Activated CD4-positive, alpha-beta T cell treated with anti-CD3 and anti-CD28 coated beads, Interleukin-2, amount 10 ng/mL, durations not matched to agents 7 days and 5 days (primary cell): ENCODE measurements at regions not wholly inside any gene's neighbourhood (a gene's known extent, or its start where the extent isn't known, plus 50 kb on each side); places are given as distances from the start of the nearest gene placed in this dataset.

ENCODE experiments used
- CTCF ChIA-PET: fragments of 350-600 bp; sonication (Branson Sonifier 250); formaldehyde crosslinking; loops from one replicate; lab custom pipeline; 2021; ENCODE audit warnings: antibody characterized with exemption; lab: Charles Lee
- POLR2A ChIA-PET: fragments of 350-600 bp; sonication (Branson Sonifier 250); formaldehyde crosslinking; loops from one replicate; lab custom pipeline; 2021; ENCODE audit warnings: antibody characterized with exemption; lab: Charles Lee
- DNase-seq: peaks from one replicate; pipeline ENCODE4 v3.0.0-alpha.2; 2020
- H3K27ac Mint-ChIP-seq: one replicate; pipeline ENCODE4 v1.8.0; 2021; ENCODE audit warnings: mild to moderate bottlenecking, moderate library complexity, mixed read lengths
- H3K27me3 Mint-ChIP-seq: one replicate; pipeline ENCODE4 v1.8.0; 2021; ENCODE audit warnings: mixed read lengths
- H3K36me3 Mint-ChIP-seq: one replicate; pipeline ENCODE4 v1.8.0; 2021; ENCODE audit warnings: low read depth, mixed read lengths
- H3K4me1 Mint-ChIP-seq: one replicate; pipeline ENCODE4 v1.8.0; 2021; ENCODE audit warnings: mixed read lengths
- H3K4me3 Mint-ChIP-seq: one replicate; pipeline ENCODE4 v1.8.0; 2021; ENCODE audit warnings: mild to moderate bottlenecking, moderate library complexity, mixed read lengths
- H3K9me3 Mint-ChIP-seq: one replicate; pipeline ENCODE4 v1.8.0; 2021; ENCODE audit warnings: mixed read lengths

DNA sequence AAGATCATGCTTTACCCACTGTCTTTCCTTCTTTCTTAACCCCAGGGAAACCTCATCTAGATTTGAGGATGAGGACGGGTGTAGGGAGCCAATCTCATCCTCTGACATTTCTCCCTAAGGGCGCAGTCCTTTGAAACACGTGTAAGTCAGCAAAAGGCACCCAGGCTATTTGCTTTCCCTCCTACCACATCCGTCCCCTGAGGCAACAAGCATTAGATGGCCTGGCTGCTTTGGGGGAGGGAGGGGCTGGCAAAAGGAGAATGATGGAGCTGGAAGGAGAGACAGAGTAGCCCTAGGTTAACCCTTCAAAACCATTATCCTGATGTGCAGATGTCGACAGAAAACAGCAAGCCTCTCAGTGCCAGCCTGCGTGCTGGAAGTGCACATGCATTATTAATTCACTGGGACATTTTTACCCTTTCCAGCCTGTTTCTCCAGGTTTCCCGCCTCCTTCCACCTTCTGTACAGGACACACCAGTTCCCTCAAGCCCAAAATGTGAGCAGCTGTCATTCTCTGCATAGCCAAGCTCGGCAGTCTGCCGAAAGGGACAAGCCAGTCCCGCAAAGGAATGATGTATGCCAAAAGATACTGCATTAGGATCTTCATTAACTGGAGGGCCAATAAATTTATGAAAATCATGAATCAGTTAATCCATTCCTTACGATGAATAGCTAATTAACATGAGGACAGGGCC, 547.2 kb downstream of the CD83 start:
- H3K27ac Mint-ChIP-seq: peak overlapping the region; percentile 88
- POLR2A ChIA-PET: no interaction called here
- peak; percentile 19 for DNase-seq
- peaks cover 24% of the 10 kb centered on the region for H3K4me1 Mint-ChIP-seq
- H3K4me3 Mint-ChIP-seq: peak overlapping the region; percentile 23
- H3K9me3 Mint-ChIP-seq: no peaks in the 10 kb centered on the region
- H3K36me3 Mint-ChIP-seq: peaks cover 2% of the 10 kb centered on the region
- CTCF ChIA-PET: no interaction called here
- H3K27me3 Mint-ChIP-seq: peaks cover 5% of the 10 kb centered on the region

- H3K27me3 Mint-ChIP-seq: peaks cover 5% of the 10 kb centered on the region
- no peak overlapping the region for H3K4me3 Mint-ChIP-seq
- peaks cover 25% of the 10 kb centered on the region for H3K4me1 Mint-ChIP-seq
- ChIA-PET CTCF (interaction anchor here (0.8 to 1.0 kb wide), 2 partner anchors 11 to 45 kb away, joined by 3 read pairs; no protein-coding TSS in a partner anchor), POLR2A (interaction anchor here (0.5 kb wide), 1 partner anchor 1462 kb away, joined by 3 read pairs; no protein-coding TSS in a partner anchor)
- H3K9me3 Mint-ChIP-seq: peaks cover 6% of the 10 kb centered on the region
- H3K27ac Mint-ChIP-seq: no peak overlapping the region
- DNase-seq: no peak
- H3K36me3 Mint-ChIP-seq: peaks cover 4% of the 10 kb centered on the region
Observed at GRCh38 chr6:14665827-14666724, 548.5 kb downstream of the CD83 start.

GRCh38 chr6:14670806-14671205, 553.2 kb downstream of the CD83 start:
- DNase-seq: no peak
- Mint-ChIP-seq H3K36me3 (peaks cover 4% of the 10 kb centered on the region), H3K4me1 (peaks cover 16% of the 10 kb centered on the region), H3K27ac (no peak overlapping the region), H3K27me3 (peaks cover 7% of the 10 kb centered on the region), H3K9me3 (peaks cover 6% of the 10 kb centered on the region), H3K4me3 (no peak overlapping the region)
- ChIA-PET POLR2A (no interaction called here), CTCF (interaction anchor here (1.4 to 1.6 kb wide), 3 partner anchors 9 to 32 kb away, joined by 4 to 5 read pairs (median 4); no protein-coding TSS in a partner anchor)

GRCh38 chr6:14671261-14671681, 553.7 kb downstream of the CD83 start:
- Mint-ChIP-seq H3K27me3 (peaks cover 4% of the 10 kb centered on the region), H3K4me1 (peaks cover 12% of the 10 kb centered on the region), H3K4me3 (no peak overlapping the region), H3K27ac (no peak overlapping the region), H3K9me3 (peaks cover 6% of the 10 kb centered on the region), H3K36me3 (peaks cover 4% of the 10 kb centered on the region)
- POLR2A ChIA-PET: no interaction called here
- CTCF ChIA-PET: interaction anchor here (1.4 to 1.6 kb wide), 2 partner anchors 20 to 32 kb away, joined by 4 read pairs; no protein-coding TSS in a partner anchor
- DNase-seq: no peak

DNA sequence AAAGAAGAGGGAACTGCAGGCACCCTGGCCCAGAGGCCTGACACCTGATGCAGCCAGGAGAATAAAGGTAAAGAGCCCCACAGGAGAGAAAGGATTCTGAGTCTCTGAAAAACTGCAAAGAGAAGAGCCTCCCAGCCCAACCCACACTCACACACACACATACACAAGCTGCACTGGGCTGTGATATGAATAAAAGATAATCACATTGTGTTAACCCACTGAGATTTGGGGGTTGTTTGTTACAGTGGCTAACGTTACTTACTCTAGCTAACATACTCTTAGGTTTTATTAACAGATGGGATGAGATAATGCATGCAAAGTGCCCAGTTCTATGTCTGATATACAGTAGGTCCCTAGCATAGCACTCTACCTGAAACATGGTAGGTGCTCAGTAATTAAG, 554.4 kb downstream of the CD83 start:
- Mint-ChIP-seq H3K4me3 (no peak overlapping the region), H3K27ac (no peak overlapping the region), H3K9me3 (peaks cover 6% of the 10 kb centered on the region), H3K36me3 (peaks cover 4% of the 10 kb centered on the region), H3K27me3 (peaks cover 3% of the 10 kb centered on the region), H3K4me1 (peaks cover 12% of the 10 kb centered on the region)
- POLR2A ChIA-PET: interaction anchor here (0.5 kb wide), 1 partner anchor 9 kb away, joined by 3 read pairs; no protein-coding TSS in a partner anchor
- no peak for DNase-seq
- CTCF ChIA-PET: interaction anchor here (0.6 to 1.6 kb wide), 3 partner anchors 20 to 1636 kb away, joined by 3 to 4 read pairs (median 4); no protein-coding TSS in a partner anchor

DNA sequence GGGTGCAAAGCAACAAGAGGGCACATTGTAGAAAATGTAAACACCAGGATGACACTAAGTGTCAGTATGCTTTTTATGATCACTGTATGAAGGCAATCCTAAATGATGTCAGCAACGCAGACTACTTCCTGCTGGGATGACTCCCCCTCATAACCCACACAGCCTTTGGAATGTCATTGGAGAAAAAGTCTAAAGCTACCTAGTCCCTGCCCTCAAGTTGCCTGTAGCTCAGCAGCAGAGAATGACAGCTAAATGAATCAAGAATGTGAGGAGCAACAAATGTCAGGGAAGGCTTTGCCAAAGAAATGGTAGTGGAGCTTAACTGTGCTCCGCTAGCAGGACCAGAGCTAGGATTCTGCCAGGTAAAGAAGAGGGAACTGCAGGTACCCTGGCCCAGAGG, 555.6 kb downstream of the CD83 start:
- POLR2A ChIA-PET: no interaction called here
- Mint-ChIP-seq H3K27ac (no peak overlapping the region), H3K4me3 (no peak overlapping the region), H3K27me3 (peaks cover 3% of the 10 kb centered on the region), H3K36me3 (peaks cover 4% of the 10 kb centered on the region), H3K9me3 (peaks cover 6% of the 10 kb centered on the region), H3K4me1 (peaks cover 12% of the 10 kb centered on the region)
- CTCF ChIA-PET: interaction anchor here (0.5 kb wide), 1 partner anchor 93 kb away, joined by 5 read pairs; no protein-coding TSS in a partner anchor
- DNase-seq: no peak

GRCh38 chr6:14674458-14674857, 556.9 kb downstream of the CD83 start:
- DNase-seq: no peak
- ChIA-PET CTCF (no interaction called here), POLR2A (no interaction called here)
- Mint-ChIP-seq H3K4me1 (peaks cover 12% of the 10 kb centered on the region), H3K27ac (no peak overlapping the region), H3K4me3 (no peak overlapping the region), H3K9me3 (peaks cover 6% of the 10 kb centered on the region), H3K36me3 (peaks cover 2% of the 10 kb centered on the region), H3K27me3 (peaks cover 3% of the 10 kb centered on the region)

GRCh38 chr6:14674867-14675648, 557.5 kb downstream of the CD83 start:
- Mint-ChIP-seq H3K27me3 (peaks cover 2% of the 10 kb centered on the region), H3K4me1 (peaks cover 12% of the 10 kb centered on the region), H3K4me3 (no peak overlapping the region), H3K9me3 (peaks cover 4% of the 10 kb centered on the region), H3K36me3 (peaks cover under 1% of the 10 kb centered on the region), H3K27ac (no peak overlapping the region)
- ChIA-PET CTCF (no interaction called here), POLR2A (no interaction called here)
- DNase-seq: no peak

- ChIA-PET POLR2A (no interaction called here), CTCF (no interaction called here)
- no peak overlapping the region for H3K27ac Mint-ChIP-seq
- DNase-seq: no peak
- H3K4me3 Mint-ChIP-seq: no peak overlapping the region
- H3K4me1 Mint-ChIP-seq: peaks cover 11% of the 10 kb centered on the region
- peaks cover 2% of the 10 kb centered on the region for H3K27me3 Mint-ChIP-seq
- no peaks in the 10 kb centered on the region for H3K9me3 Mint-ChIP-seq
- no peaks in the 10 kb centered on the region for H3K36me3 Mint-ChIP-seq
Observed at GRCh38 chr6:14676064-14676463, 558.5 kb downstream of the CD83 start.

- no peaks in the 10 kb centered on the region for H3K27me3 Mint-ChIP-seq
- H3K4me1 Mint-ChIP-seq: peaks cover 9% of the 10 kb centered on the region
- ChIA-PET CTCF (interaction anchor here (0.5 to 1.2 kb wide), 3 partner anchors 9 to 11 kb away, joined by 3 read pairs; no protein-coding TSS in a partner anchor), POLR2A (interaction anchor here (0.7 kb wide), 1 partner anchor 147 kb away, joined by 3 read pairs; no protein-coding TSS in a partner anchor)
- H3K27ac Mint-ChIP-seq: no peak overlapping the region
- DNase-seq: no peak
- no peak overlapping the region for H3K4me3 Mint-ChIP-seq
- peaks cover 3% of the 10 kb centered on the region for H3K9me3 Mint-ChIP-seq
- H3K36me3 Mint-ChIP-seq: peaks cover 3% of the 10 kb centered on the region
Observed at GRCh38 chr6:14676977-14677781, 559.6 kb downstream of the CD83 start.

DNA sequence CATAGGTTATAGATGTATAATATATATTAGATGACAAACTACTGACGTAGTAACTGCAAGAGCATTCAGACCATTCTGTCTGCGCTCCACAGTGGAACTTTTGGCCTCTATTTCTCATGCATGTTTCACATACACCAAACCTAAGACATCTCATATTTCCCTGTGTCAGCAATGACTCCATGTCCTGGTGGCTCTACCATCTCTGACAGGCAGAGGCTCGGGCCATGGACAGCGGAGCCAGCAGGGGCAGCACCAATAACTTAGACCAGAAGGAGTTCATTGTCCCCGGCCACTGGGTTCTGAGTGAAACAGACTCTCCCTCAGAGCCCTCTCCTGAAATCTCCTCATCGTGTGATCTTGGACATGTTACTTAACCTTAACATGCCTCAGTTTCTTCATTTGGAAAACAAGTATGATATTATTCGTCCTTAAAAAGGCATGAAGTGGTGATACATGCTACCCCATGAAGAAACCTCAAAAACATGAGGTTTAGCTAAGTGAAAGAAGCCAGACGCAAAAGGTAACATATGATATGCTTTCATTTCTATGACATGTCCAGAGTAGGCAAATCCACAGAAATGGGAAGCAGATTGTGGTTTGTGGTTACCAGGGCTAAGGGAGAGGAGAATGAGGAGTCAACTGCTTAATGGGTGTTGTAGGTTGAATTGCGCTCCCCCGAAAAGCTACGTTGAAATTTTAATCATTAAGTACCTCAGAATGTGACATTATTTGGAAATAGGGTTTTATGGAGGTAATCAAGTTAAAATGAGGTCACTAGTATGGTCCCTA, 564.0 kb upstream of the JARID2 start:
- ChIA-PET POLR2A (no interaction called here), CTCF (no interaction called here)
- no peak overlapping the region for H3K27ac Mint-ChIP-seq
- H3K36me3 Mint-ChIP-seq: peaks cover 7% of the 10 kb centered on the region
- DNase-seq: no peak
- no peak overlapping the region for H3K4me3 Mint-ChIP-seq
- no peaks in the 10 kb centered on the region for H3K27me3 Mint-ChIP-seq
- no peaks in the 10 kb centered on the region for H3K4me1 Mint-ChIP-seq
- H3K9me3 Mint-ChIP-seq: peaks cover 8% of the 10 kb centered on the region
